Mesothelial cell of epicardium (in vitro differentiated cells): ENCODE measurements at regions not wholly inside any gene's neighbourhood (a gene's known extent, or its start where the extent isn't known, plus 50 kb on each side); places are given as distances from the start of the nearest gene placed in this dataset.

Experiments
- DNase-seq, 2 experiments: peaks; one replicate each; pipeline ENCODE4 v3.0.0; 2021; ENCODE audit warnings: low spot score in 2 of 2; ENCODE audit not compliant: unreplicated experiment in 2 of 2
- H3K27ac Mint-ChIP-seq: 2 replicates; pipeline ENCODE4 v1.8.0; 2021; ENCODE audit warnings: mixed read lengths
- H3K27me3 Mint-ChIP-seq: 2 replicates; pipeline ENCODE4 v1.8.0; 2021; ENCODE audit warnings: low read depth, mixed read lengths
- H3K36me3 Mint-ChIP-seq: 2 replicates; pipeline ENCODE4 v1.8.0; 2021; ENCODE audit warnings: mixed read lengths
- H3K4me1 Mint-ChIP-seq: 2 replicates; pipeline ENCODE4 v1.8.0; 2021; ENCODE audit warnings: mixed read lengths
- H3K4me3 Mint-ChIP-seq: 2 replicates; pipeline ENCODE4 v1.8.0; 2021; ENCODE audit warnings: mild to moderate bottlenecking, moderate library complexity, mixed read lengths
- H3K9me3 Mint-ChIP-seq: 2 replicates; pipeline ENCODE4 v1.8.0; 2021; ENCODE audit warnings: mixed read lengths
- CTCF ChIP-seq: fragments of 200-600 bp; sonication (generic); IDR thresholded peaks from one replicate; pipeline ENCODE4 v1.5.0; 2021; ENCODE audit warnings: antibody characterized with exemption; ENCODE audit not compliant: unreplicated experiment

- Mint-ChIP-seq H3K4me3 (no peak overlapping the region), H3K4me1 (peaks cover 6% of the 10 kb centered on the region), H3K36me3 (no peaks in the 10 kb centered on the region), H3K9me3 (no peaks in the 10 kb centered on the region), H3K27me3 (peaks cover 2% of the 10 kb centered on the region), H3K27ac (no peak overlapping the region)
- TF ChIP-seq CTCF = no peak
- no peak for DNase-seq
Observed at GRCh38 chr15:100716456-100717085, 114.2 kb downstream of the ASB7 start.

- no peaks in the 10 kb centered on the region for H3K9me3 Mint-ChIP-seq
- peaks cover 2% of the 10 kb centered on the region for H3K27me3 Mint-ChIP-seq
- H3K27ac Mint-ChIP-seq = no peak overlapping the region
- no peak overlapping the region for H3K4me3 Mint-ChIP-seq
- no peak for DNase-seq
- no peaks in the 10 kb centered on the region for H3K36me3 Mint-ChIP-seq
- H3K4me1 Mint-ChIP-seq = peaks cover 5% of the 10 kb centered on the region
- TF ChIP-seq CTCF = no peak
Observed at GRCh38 chr15:100717596-100717995, 115.2 kb downstream of the ASB7 start.

GRCh38 chr15:100718075-100718980 lies 115.9 kb downstream of the ASB7 start:
- Mint-ChIP-seq H3K9me3 (no peaks in the 10 kb centered on the region), H3K4me1 (peaks cover 2% of the 10 kb centered on the region), H3K36me3 (no peaks in the 10 kb centered on the region), H3K27me3 (peaks cover 2% of the 10 kb centered on the region), H3K27ac (no peak overlapping the region), H3K4me3 (no peak overlapping the region)
- no peak for TF ChIP-seq CTCF
- DNase-seq = no peak

GRCh38 chr15:100720406-100720967 lies 118.1 kb downstream of the ASB7 start:
- H3K4me1 Mint-ChIP-seq = peaks cover 2% of the 10 kb centered on the region
- no peak for TF ChIP-seq CTCF
- H3K4me3 Mint-ChIP-seq = no peak overlapping the region
- H3K9me3 Mint-ChIP-seq = no peaks in the 10 kb centered on the region
- no peaks in the 10 kb centered on the region for H3K36me3 Mint-ChIP-seq
- peaks cover 2% of the 10 kb centered on the region for H3K27me3 Mint-ChIP-seq
- no peak for DNase-seq
- no peak overlapping the region for H3K27ac Mint-ChIP-seq

- Mint-ChIP-seq H3K27me3 (peaks cover 2% of the 10 kb centered on the region), H3K36me3 (no peaks in the 10 kb centered on the region), H3K4me3 (no peak overlapping the region), H3K9me3 (no peaks in the 10 kb centered on the region), H3K4me1 (peaks cover 2% of the 10 kb centered on the region), H3K27ac (no peak overlapping the region)
- peak in 1 of 2 experiments; percentile 11 for DNase-seq
- TF ChIP-seq CTCF = no peak
Observed at GRCh38 chr15:100721758-100722550, 119.6 kb downstream of the ASB7 start.
